ENCODE measurements at regions not wholly inside any gene's neighbourhood (a gene's known extent, or its start where the extent isn't known, plus 50 kb on each side); places are given as distances from the start of the nearest gene placed in this dataset.
"Not testable (repeated sequence)": the region's sequence is repeated elsewhere in the genome, so short reads cannot be mapped to it uniquely, and the experiment has no call there.

DNA sequence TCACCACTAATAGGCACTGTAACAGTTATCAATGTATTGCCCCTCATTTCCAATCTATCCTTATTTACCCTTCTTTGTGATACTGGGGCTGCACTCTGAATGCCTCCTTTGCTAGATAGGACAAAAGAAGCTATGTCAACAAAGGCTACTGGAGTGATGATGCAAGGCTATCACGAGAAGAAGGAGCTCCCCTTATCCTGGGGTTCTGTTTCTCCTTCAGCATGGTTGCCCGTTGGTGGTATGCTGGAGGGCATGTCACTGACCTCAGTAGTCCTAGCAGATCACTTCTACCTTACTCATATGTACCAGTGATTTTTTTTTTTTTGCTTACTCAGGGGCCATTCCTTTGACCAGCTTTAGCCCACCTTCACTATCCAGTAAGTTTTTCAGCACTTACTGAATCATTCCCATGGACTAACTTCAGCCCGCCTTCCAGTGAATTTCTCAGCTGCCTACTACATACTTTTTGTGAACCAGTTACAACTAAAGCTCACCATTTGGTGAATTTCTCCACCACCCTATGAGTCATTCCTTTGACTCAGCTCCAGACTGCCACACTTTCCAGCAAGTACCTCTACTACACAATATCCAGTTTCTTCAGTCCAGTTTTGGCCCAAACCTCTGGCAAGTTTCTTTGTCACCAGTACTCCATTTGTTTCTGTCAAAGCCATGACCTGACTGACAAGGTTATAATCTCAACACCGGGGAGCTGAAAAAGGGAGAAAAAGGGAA, 944.5 kb downstream of the KCNT2 start:
- Histone ChIP-seq H3K36me3 (ENCODE audit: control insufficient read depth, insufficient read depth, low read length) (no peaks in the 10 kb centered on the region), H3K27me3 (ENCODE audit: control insufficient read depth, insufficient read depth, low read length) (no peaks in the 10 kb centered on the region), H3K9ac (ENCODE audit: low read length) (no peak overlapping the region), H3K27ac (ENCODE audit: low read depth, low read length) (no peak overlapping the region), H3K4me3 (ENCODE audit: low read length) (no peak overlapping the region), H3K4me1 (ENCODE audit: control insufficient read depth, insufficient read depth, low read length) (no peaks in the 10 kb centered on the region)

DNA sequence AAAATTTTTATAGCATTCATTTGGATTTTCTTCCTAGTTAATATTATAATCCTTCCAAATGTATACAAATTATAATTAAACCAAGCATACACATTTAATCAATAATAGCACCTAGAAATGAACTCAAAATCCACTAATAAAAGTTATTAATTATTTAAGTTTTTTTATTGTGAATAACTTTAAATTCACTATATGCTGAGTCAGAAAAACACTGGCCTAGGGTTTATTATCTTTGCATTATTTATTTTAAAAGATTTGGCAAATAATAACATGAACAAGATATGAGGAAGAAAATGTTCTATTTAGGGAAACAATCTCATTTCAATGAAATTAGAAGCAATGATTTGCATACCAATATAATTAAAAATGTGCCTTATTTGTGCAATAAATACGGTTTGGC, 951.5 kb downstream of the KCNT2 start:
- no peaks in the 10 kb centered on the region for H3K27me3 ChIP-seq (ENCODE audit: control insufficient read depth, insufficient read depth, low read length)

DNA sequence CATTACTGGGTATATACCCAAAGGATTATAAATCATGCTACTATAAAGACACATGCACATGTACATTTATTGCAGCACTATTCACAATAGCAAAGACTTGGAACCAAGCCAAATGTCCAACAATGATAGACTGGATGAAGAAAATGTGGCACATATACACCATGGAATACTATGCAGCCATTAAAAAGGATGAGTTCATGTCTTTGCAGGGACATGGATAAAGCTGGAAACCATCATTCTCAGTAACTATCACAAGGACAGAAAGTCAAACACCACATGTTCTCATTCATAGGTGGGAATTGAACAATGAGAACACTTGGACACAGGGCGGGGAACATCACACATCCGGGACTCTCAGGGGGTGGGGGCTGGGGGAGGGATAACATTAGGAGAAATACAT, 959.4 kb downstream of the KCNT2 start:
- not testable (repeated sequence) for H3K9ac ChIP-seq (ENCODE audit: low read length); H3K27me3 ChIP-seq (ENCODE audit: control insufficient read depth, insufficient read depth, low read length); H3K4me1 ChIP-seq (ENCODE audit: control insufficient read depth, insufficient read depth, low read length); H3K36me3 ChIP-seq (ENCODE audit: control insufficient read depth, insufficient read depth, low read length); H3K27ac ChIP-seq (ENCODE audit: low read depth, low read length); H3K4me3 ChIP-seq (ENCODE audit: low read length)

More for the DNA sequence above, 951.5 kb downstream of the KCNT2 start:
- Histone ChIP-seq H3K9ac (ENCODE audit: low read length) (no peak overlapping the region), H3K4me1 (ENCODE audit: control insufficient read depth, insufficient read depth, low read length) (no peaks in the 10 kb centered on the region), H3K4me3 (ENCODE audit: low read length) (no peak overlapping the region), H3K27ac (ENCODE audit: low read depth, low read length) (no peak overlapping the region), H3K36me3 (ENCODE audit: control insufficient read depth, insufficient read depth, low read length) (no peaks in the 10 kb centered on the region)

DNA sequence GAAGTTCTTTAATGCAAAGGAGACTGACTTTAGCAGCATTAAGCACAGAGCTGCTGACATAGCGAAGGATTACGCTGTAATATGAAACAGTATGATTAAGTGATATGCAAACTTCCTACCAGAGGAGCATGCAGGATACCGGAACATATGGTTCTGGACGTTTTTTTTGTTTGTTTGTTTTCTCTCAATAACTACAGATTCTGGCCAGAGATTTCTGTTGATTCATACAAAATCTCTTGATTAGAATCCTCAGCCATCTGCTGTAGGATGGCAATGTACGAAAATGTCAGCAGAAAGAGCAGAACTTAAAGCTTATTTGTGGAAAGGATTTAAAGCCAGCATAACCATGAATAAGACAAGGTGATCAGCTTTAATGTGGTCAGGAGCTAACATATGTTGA, 970.7 kb downstream of the KCNT2 start:
- Histone ChIP-seq H3K36me3 (ENCODE audit: control insufficient read depth, insufficient read depth, low read length) (no peaks in the 10 kb centered on the region), H3K4me3 (ENCODE audit: low read length) (no peak overlapping the region), H3K9ac (ENCODE audit: low read length) (no peak overlapping the region), H3K27ac (ENCODE audit: low read depth, low read length) (no peak overlapping the region), H3K4me1 (ENCODE audit: control insufficient read depth, insufficient read depth, low read length) (no peaks in the 10 kb centered on the region), H3K27me3 (ENCODE audit: control insufficient read depth, insufficient read depth, low read length) (no peaks in the 10 kb centered on the region)

DNA sequence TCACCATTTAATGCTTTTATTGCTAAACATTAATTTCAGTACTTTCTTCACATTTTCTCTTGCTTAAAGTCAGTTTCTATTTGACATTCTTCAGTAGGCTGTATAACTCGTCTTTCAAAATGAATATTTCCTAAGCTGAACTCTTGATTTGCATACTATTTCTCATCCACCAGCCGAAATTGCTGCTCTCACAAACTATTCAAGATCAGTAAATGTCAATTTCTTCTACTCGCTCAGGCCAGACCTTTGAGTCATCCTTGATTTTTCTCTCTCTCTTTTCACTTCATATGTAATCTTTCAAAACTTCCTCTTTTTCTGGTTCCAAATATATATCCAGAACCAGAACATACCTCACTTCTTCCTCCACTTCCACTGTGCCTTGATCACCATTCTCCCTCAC, 990.0 kb downstream of the KCNT2 start:
- no peak overlapping the region for H3K4me3 ChIP-seq (ENCODE audit: low read length)
- H3K27ac ChIP-seq (ENCODE audit: low read depth, low read length), result no peak overlapping the region
- H3K27me3 ChIP-seq (ENCODE audit: control insufficient read depth, insufficient read depth, low read length), result no peaks in the 10 kb centered on the region
- H3K9ac ChIP-seq (ENCODE audit: low read length), result no peak overlapping the region
- H3K36me3 ChIP-seq (ENCODE audit: control insufficient read depth, insufficient read depth, low read length), result no peaks in the 10 kb centered on the region
- no peaks in the 10 kb centered on the region for H3K4me1 ChIP-seq (ENCODE audit: control insufficient read depth, insufficient read depth, low read length)

DNA sequence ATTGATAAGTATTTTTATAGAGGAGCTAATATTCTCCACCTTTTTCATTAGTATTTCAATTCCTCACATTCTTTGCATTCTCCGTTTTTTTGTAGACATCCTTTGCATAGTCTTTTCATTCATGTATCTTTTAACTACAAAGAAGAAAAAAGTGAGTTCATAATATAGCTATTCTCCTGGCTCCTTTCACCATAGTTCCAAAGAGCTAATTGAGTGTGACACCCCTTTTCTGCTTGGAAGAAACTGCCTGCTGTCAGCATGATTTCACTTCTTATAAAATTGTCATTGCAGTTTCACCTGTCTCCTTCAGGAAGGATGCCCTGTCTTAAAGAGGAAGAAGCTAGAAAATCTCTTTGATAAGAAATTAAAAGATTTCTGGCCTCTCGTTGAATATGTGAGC, 991.1 kb downstream of the KCNT2 start:
- Histone ChIP-seq H3K27ac (ENCODE audit: low read depth, low read length) (no peak overlapping the region), H3K4me1 (ENCODE audit: control insufficient read depth, insufficient read depth, low read length) (no peaks in the 10 kb centered on the region), H3K9ac (ENCODE audit: low read length) (no peak overlapping the region), H3K4me3 (ENCODE audit: low read length) (no peak overlapping the region), H3K36me3 (ENCODE audit: control insufficient read depth, insufficient read depth, low read length) (no peaks in the 10 kb centered on the region), H3K27me3 (ENCODE audit: control insufficient read depth, insufficient read depth, low read length) (no peaks in the 10 kb centered on the region)

DNA sequence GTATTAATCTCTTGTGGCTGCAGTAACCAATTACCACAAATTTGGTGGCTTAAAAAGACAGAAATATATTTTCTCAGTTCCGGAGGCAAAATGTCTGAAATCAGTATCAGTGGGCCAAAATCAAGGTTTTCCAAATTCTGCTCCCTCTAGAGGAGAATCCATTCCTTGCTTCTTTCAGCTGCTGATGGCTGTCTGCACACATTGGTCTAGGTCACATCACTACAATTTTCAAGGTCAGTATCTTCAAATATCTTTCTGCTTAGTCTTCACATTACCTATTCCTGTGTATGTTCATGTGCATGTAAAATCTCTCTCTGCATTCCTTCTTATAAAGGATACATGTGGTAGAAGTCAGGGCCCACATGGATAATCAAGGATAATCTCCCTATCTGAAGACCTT, 999.4 kb downstream of the KCNT2 start:
- no peaks in the 10 kb centered on the region for H3K4me1 ChIP-seq (ENCODE audit: control insufficient read depth, insufficient read depth, low read length)
- no peak overlapping the region for H3K9ac ChIP-seq (ENCODE audit: low read length)
- no peak overlapping the region for H3K4me3 ChIP-seq (ENCODE audit: low read length)
- no peak overlapping the region for H3K27ac ChIP-seq (ENCODE audit: low read depth, low read length)
- H3K36me3 ChIP-seq (ENCODE audit: control insufficient read depth, insufficient read depth, low read length), result no peaks in the 10 kb centered on the region
- H3K27me3 ChIP-seq (ENCODE audit: control insufficient read depth, insufficient read depth, low read length), result no peaks in the 10 kb centered on the region

DNA sequence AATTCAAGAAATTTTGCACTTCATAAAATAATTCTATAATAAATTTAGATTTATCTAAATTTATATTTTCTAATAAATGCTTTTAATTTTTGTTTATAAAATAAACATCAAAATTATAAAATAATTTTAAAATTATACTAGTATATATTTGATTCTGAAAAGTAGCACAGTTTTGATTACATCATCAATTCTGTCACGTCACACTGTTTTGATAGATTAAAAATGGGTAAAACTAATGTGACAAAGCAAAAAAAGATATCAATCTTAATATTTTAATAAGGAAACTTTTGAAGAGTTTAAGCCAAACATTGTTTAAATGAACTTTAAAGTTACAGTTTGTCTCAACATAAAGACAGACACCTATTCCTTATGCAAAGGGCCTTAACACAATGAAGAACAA, 1001.8 kb downstream of the KCNT2 start:
- Histone ChIP-seq H3K4me3 (ENCODE audit: low read length) (no peak overlapping the region), H3K36me3 (ENCODE audit: control insufficient read depth, insufficient read depth, low read length) (no peaks in the 10 kb centered on the region), H3K27me3 (ENCODE audit: control insufficient read depth, insufficient read depth, low read length) (no peaks in the 10 kb centered on the region), H3K27ac (ENCODE audit: low read depth, low read length) (no peak overlapping the region), H3K4me1 (ENCODE audit: control insufficient read depth, insufficient read depth, low read length) (no peaks in the 10 kb centered on the region), H3K9ac (ENCODE audit: low read length) (no peak overlapping the region)

DNA sequence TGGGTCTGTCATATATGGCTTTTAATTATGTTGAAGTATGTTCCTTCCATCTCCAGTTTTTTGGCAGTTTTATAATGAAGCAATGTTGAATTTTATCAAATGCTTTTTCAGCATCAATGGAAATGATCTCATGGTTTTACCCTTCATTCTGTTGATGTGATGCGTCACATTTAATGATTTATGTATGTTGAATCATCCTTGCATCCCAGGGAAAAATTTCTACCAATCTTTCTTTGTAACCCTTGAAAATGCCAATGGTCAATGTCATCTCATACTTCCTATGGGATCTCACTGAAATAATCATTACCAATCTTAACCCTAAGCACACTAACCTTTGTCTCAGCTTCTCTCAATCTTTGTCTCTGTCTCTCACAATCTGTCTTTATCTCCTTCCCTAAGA, 1004.0 kb downstream of the KCNT2 start:
- no peaks in the 10 kb centered on the region for H3K27me3 ChIP-seq (ENCODE audit: control insufficient read depth, insufficient read depth, low read length)
- H3K9ac ChIP-seq (ENCODE audit: low read length), result no peak overlapping the region
- no peak overlapping the region for H3K27ac ChIP-seq (ENCODE audit: low read depth, low read length)
- H3K4me3 ChIP-seq (ENCODE audit: low read length), result no peak overlapping the region
- no peaks in the 10 kb centered on the region for H3K36me3 ChIP-seq (ENCODE audit: control insufficient read depth, insufficient read depth, low read length)
- H3K4me1 ChIP-seq (ENCODE audit: control insufficient read depth, insufficient read depth, low read length), result no peaks in the 10 kb centered on the region

DNA sequence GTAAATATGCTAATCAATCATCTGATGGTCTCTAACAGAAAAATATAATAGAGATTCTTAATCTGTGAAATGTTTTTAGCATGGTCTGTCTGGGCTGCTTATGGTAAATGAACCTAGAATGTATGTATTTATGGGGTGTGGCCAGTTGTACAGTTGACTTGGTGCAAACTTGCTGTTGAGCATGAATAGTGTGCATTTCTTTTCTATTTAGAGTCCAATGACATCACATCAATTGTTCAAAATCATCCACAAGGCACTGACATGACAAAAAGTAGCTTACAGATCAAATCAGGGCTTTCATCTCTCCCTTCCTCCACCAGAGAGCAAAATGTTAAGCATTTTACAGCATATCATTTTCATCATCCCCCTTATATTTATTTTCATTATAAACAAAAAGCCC, 1010.3 kb downstream of the KCNT2 start:
- H3K36me3 ChIP-seq (ENCODE audit: control insufficient read depth, insufficient read depth, low read length), result no peaks in the 10 kb centered on the region
- no peak overlapping the region for H3K9ac ChIP-seq (ENCODE audit: low read length)
- H3K27ac ChIP-seq (ENCODE audit: low read depth, low read length), result no peak overlapping the region
- H3K27me3 ChIP-seq (ENCODE audit: control insufficient read depth, insufficient read depth, low read length), result no peaks in the 10 kb centered on the region
- H3K4me3 ChIP-seq (ENCODE audit: low read length), result no peak overlapping the region
- H3K4me1 ChIP-seq (ENCODE audit: control insufficient read depth, insufficient read depth, low read length), result no peaks in the 10 kb centered on the region

DNA sequence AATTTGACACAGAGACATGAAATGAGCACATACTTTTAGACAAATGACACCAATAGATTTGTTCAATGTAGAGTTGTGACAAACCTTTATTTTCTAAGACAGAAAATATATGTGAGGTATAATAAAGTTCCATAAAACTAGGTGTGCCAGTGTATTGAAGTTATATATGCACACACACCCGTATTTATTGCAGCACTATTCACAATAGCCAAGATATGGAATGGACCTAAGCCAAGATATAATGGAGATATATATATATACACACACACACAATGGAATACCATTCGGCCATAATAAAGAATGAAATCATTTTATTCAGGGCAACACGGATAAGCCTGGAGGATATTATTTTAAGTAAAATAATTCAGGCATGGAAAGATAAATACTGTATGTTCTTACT, 1013.5 kb downstream of the KCNT2 start:
- Histone ChIP-seq H3K9ac (ENCODE audit: low read length) (no peak overlapping the region), H3K27ac (ENCODE audit: low read depth, low read length) (no peak overlapping the region), H3K36me3 (ENCODE audit: control insufficient read depth, insufficient read depth, low read length) (no peaks in the 10 kb centered on the region), H3K27me3 (ENCODE audit: control insufficient read depth, insufficient read depth, low read length) (no peaks in the 10 kb centered on the region), H3K4me3 (ENCODE audit: low read length) (peak overlapping the region; percentile 21), H3K4me1 (ENCODE audit: control insufficient read depth, insufficient read depth, low read length) (no peaks in the 10 kb centered on the region)

DNA sequence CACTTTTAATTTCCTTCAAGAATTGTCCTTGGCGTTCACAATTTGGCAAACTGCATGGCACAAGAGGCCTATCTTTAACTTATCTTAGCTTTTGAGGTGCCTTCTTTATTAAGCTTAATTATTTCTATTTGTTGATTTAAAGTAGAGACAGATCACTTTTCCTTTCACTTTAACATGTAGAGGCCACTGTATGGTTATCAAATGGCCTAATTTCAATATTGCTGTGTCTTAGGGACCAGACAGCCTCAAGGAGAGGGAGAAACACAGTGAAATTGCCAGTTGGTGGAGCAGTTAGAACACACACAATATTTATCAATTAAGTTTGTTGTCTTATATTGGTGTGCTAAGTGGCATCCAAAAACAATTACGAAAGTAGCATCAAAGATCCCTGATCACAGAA, 1013.9 kb downstream of the KCNT2 start:
- H3K36me3 ChIP-seq (ENCODE audit: control insufficient read depth, insufficient read depth, low read length), result no peaks in the 10 kb centered on the region
- no peak overlapping the region for H3K9ac ChIP-seq (ENCODE audit: low read length)
- no peaks in the 10 kb centered on the region for H3K27me3 ChIP-seq (ENCODE audit: control insufficient read depth, insufficient read depth, low read length)
- H3K4me1 ChIP-seq (ENCODE audit: control insufficient read depth, insufficient read depth, low read length), result no peaks in the 10 kb centered on the region
- H3K4me3 ChIP-seq (ENCODE audit: low read length), result peak overlapping the region; percentile 21
- H3K27ac ChIP-seq (ENCODE audit: low read depth, low read length), result no peak overlapping the region

DNA sequence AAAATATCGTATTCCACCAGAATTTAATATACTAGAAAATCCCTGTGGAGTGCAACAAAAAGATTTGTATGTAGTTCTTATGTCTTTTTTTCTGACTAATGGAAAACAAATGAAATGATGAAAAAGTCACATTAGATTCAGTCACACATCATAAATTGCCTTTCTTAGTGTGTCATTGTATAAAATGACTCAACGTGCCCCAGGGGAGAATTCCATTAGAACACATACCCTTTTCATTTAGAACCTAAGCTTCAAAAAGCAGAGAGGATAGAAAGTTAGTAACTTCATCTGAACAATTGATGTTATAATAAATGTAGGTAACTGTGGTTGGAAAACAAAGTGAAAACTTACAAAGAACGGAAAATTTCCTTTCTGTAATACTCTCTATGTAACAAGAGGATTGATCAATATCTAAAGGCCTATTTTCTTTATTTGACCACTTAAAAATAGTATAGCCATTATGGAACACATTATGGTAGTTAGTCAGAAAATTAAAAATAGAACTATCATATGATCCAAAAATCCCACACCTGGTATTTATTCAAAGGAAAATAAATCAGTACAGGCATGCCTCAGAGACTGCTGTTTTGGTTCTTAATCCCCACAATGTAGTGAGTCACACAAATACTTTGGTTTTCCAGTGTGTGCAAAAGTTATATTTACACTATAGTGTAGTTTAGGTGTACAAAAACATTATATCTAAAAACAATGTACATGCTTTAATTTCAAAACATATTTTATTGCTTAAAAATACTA, 1016.1 kb downstream of the KCNT2 start:
- Histone ChIP-seq H3K27ac (ENCODE audit: low read depth, low read length) (no peak overlapping the region), H3K27me3 (ENCODE audit: control insufficient read depth, insufficient read depth, low read length) (no peaks in the 10 kb centered on the region), H3K4me3 (ENCODE audit: low read length) (no peak overlapping the region), H3K9ac (ENCODE audit: low read length) (no peak overlapping the region), H3K4me1 (ENCODE audit: control insufficient read depth, insufficient read depth, low read length) (no peaks in the 10 kb centered on the region), H3K36me3 (ENCODE audit: control insufficient read depth, insufficient read depth, low read length) (no peaks in the 10 kb centered on the region)
